Adrenal gland (tissue), 5 donors: ENCODE measurements at regions not wholly inside any gene's neighbourhood (a gene's known extent, or its start where the extent isn't known, plus 50 kb on each side); places are given as distances from the start of the nearest gene placed in this dataset.

ENCODE experiments used
- POLR2A ChIP-seq, 2 donors: fragments of 450-650 bp; IDR thresholded peaks; one replicate each; pipeline ENCODE4 v1.6.1; 2017; ENCODE audit warnings: antibody characterized with exemption in 2 of 2, mild to moderate bottlenecking in 2 of 2, moderate library complexity in 1 of 2
- TF ChIP-seq, protein P1 (sequence below), 6 experiments: fragments of 450-650 bp in 4 of 6; fragments of 200-600 bp in 2 of 6; sonication (generic) in 1 of 6; IDR thresholded peaks; 1 replicate in 5 of 6; 2 replicates in 1 of 6; pipeline versions ENCODE4 v1.5.1 to v1.8.0; 2016 to 2021; ENCODE audit warnings: antibody characterized with exemption in 6 of 6, mild to moderate bottlenecking in 2 of 6, moderate library complexity in 1 of 6
- donor health status: DM: no; HTN: no; CAD: no.

DNA sequence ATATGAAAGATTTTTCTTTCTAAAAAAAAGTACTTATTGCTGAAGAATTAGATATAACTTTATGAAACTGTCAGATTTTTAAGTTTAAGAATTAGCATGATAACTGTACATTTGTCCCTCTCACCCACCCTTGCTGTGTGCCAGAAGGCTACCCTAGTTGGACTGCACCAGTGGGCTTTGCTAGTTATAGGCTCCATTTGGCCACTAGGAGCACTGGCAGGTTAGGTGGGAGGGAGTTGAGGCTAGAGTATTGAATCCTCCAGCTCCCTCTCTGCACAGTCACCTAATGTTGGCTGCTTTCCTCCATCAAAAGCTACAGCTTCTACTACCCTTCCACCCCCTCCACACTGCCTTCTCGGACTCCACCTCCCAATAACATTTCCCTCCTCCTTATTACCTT is 84.2 kb downstream of the TASL start:
- TF ChIP-seq, protein P1, sequence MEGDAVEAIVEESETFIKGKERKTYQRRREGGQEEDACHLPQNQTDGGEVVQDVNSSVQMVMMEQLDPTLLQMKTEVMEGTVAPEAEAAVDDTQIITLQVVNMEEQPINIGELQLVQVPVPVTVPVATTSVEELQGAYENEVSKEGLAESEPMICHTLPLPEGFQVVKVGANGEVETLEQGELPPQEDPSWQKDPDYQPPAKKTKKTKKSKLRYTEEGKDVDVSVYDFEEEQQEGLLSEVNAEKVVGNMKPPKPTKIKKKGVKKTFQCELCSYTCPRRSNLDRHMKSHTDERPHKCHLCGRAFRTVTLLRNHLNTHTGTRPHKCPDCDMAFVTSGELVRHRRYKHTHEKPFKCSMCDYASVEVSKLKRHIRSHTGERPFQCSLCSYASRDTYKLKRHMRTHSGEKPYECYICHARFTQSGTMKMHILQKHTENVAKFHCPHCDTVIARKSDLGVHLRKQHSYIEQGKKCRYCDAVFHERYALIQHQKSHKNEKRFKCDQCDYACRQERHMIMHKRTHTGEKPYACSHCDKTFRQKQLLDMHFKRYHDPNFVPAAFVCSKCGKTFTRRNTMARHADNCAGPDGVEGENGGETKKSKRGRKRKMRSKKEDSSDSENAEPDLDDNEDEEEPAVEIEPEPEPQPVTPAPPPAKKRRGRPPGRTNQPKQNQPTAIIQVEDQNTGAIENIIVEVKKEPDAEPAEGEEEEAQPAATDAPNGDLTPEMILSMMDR (IDR thresholded peaks at IDR 0.05), result no peak
- TF ChIP-seq POLR2A (IDR thresholded peaks at IDR 0.05), result no peak
